ENCODE measurements at regions not wholly inside any gene's neighbourhood (a gene's known extent, or its start where the extent isn't known, plus 50 kb on each side); places are given as distances from the start of the nearest gene placed in this dataset.

DNA sequence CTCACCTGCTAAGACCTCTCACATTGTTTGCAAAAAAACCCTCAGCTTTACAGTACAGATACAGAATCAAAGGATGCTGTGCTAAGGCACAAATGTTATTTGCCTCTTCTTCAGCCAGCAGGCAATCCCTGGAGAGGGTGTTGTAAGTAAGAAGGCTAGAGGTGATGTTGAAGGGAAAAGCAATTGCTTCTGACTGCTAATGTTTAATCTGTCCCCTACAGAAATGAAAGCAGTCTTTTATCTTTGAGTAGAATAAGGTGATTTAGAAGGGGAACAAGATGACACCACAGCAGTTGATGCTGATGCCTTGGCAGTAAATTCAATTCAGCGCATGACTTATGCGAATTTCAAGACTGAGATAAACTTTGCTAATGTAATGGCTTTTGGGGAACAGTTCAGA is 1064.8 kb upstream of the IGFBP7 start:
- 89% methylated on average over 2 of the region's 2 CpGs for WGBS
- Histone ChIP-seq H3K4me2 (ENCODE audit: low read length, poor library complexity, severe bottlenecking) (no peak overlapping the region), H3K23ac (ENCODE audit: low read length in 2 of 2) (no peak overlapping the region), H3K27ac (ENCODE audit: low read length, poor library complexity, severe bottlenecking) (no peak overlapping the region), H4K91ac (ENCODE audit: low read length) (no peak overlapping the region), H3K9ac (ENCODE audit: low read length) (no peak overlapping the region), H2AFZ (ENCODE audit: low read depth, low read length) (no peak overlapping the region), H3K27me3 (ENCODE audit: control insufficient read depth in 1 of 2, insufficient read depth in 1 of 2, low read length in 2 of 2) (no peaks in the 10 kb centered on the region), H2BK120ac (ENCODE audit: low read depth, low read length) (no peak overlapping the region), H3K4ac (ENCODE audit: low read depth in 1 of 2, low read length in 2 of 2) (no peak overlapping the region), H3K4me1 (ENCODE audit: control insufficient read depth, insufficient read depth, low read depth, low read length) (no peaks in the 10 kb centered on the region), H3K79me1 (replicated peaks; ENCODE audit: low read length, poor library complexity, severe bottlenecking) (no peaks in the 10 kb centered on the region), H3K36me3 (ENCODE audit: control insufficient read depth in 1 of 2, insufficient read depth in 2 of 2, low read depth in 1 of 2, low read length in 2 of 2) (no peaks in the 10 kb centered on the region), H3K4me3 (ENCODE audit: insufficient read depth in 1 of 2, low read depth in 1 of 2, low read length in 2 of 2) (no peak overlapping the region), H3K14ac (ENCODE audit: low read length in 2 of 2) (no peak overlapping the region), H2BK12ac (ENCODE audit: low read length in 2 of 2) (no peak overlapping the region), H2AK5ac (ENCODE audit: low read length, severe bottlenecking) (no peak overlapping the region), H4K8ac (ENCODE audit: low read length) (no peak overlapping the region), H3K18ac (ENCODE audit: low read depth in 1 of 2, low read length in 2 of 2) (no peak overlapping the region), H3K9me3 (ENCODE audit: control insufficient read depth, low read length) (no peaks in the 10 kb centered on the region), H2BK15ac (ENCODE audit: low read depth, poor library complexity, severe bottlenecking) (no peak overlapping the region), H2BK5ac (ENCODE audit: low read depth, low read length, poor library complexity, severe bottlenecking) (no peak overlapping the region)
- no peak for DNase-seq

DNA sequence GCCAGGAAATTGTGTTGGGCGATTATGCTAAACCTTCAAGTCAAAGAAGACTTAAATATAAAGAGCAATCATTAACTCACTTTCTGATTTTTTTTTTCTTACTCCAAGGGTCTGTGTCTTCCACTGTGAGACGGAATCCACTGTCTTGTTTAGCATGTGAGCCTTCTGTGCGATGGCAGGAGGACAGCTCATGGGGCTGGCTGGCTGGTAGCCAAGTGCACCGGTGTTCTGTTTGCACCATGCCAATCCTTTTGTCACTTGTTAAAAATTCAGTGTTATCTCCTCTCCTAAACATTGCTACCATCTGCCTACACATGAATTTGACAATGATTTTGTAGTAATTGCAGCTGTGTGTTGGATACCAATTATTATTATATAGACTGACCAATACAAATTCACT is 1056.3 kb upstream of the IGFBP7 start:
- H3K9ac ChIP-seq (ENCODE audit: low read length) = no peak overlapping the region
- no peak overlapping the region for H3K4ac ChIP-seq (ENCODE audit: low read depth in 1 of 2, low read length in 2 of 2)
- H2BK5ac ChIP-seq (ENCODE audit: low read depth, low read length, poor library complexity, severe bottlenecking) = no peak overlapping the region
- WGBS = 92% methylated on average over 3 of the region's 4 CpGs
- no peak overlapping the region for H3K23ac ChIP-seq (ENCODE audit: low read length in 2 of 2)
- H2AFZ ChIP-seq (ENCODE audit: low read depth, low read length) = no peak overlapping the region
- H3K36me3 ChIP-seq (ENCODE audit: control insufficient read depth in 1 of 2, insufficient read depth in 2 of 2, low read depth in 1 of 2, low read length in 2 of 2) = no peaks in the 10 kb centered on the region
- no peak overlapping the region for H4K91ac ChIP-seq (ENCODE audit: low read length)
- DNase-seq = no peak
- H2BK120ac ChIP-seq (ENCODE audit: low read depth, low read length) = no peak overlapping the region
- H3K14ac ChIP-seq (ENCODE audit: low read length in 2 of 2) = no peak overlapping the region
- H3K4me1 ChIP-seq (ENCODE audit: control insufficient read depth, insufficient read depth, low read depth, low read length) = no peaks in the 10 kb centered on the region
- H2BK15ac ChIP-seq (ENCODE audit: low read depth, poor library complexity, severe bottlenecking) = no peak overlapping the region
- H3K79me1 ChIP-seq (replicated peaks; ENCODE audit: low read length, poor library complexity, severe bottlenecking) = no peaks in the 10 kb centered on the region
- H3K4me2 ChIP-seq (ENCODE audit: low read length, poor library complexity, severe bottlenecking) = no peak overlapping the region
- H3K18ac ChIP-seq (ENCODE audit: low read depth in 1 of 2, low read length in 2 of 2) = no peak overlapping the region
- no peak overlapping the region for H3K4me3 ChIP-seq (ENCODE audit: insufficient read depth in 1 of 2, low read depth in 1 of 2, low read length in 2 of 2)
- no peak overlapping the region for H2AK5ac ChIP-seq (ENCODE audit: low read length, severe bottlenecking)
- H3K9me3 ChIP-seq (ENCODE audit: control insufficient read depth, low read length) = no peaks in the 10 kb centered on the region
- H3K27ac ChIP-seq (ENCODE audit: low read length, poor library complexity, severe bottlenecking) = no peak overlapping the region
- no peak overlapping the region for H2BK12ac ChIP-seq (ENCODE audit: low read length in 2 of 2)
- H3K27me3 ChIP-seq (ENCODE audit: control insufficient read depth in 1 of 2, insufficient read depth in 1 of 2, low read length in 2 of 2) = no peaks in the 10 kb centered on the region
- H4K8ac ChIP-seq (ENCODE audit: low read length) = no peak overlapping the region

GRCh38 chr4:58163156-58163555 is 1053.0 kb upstream of the IGFBP7 start:
- H2BK5ac ChIP-seq (ENCODE audit: low read depth, low read length, poor library complexity, severe bottlenecking) = no peak overlapping the region
- no peak for DNase-seq
- H3K14ac ChIP-seq (ENCODE audit: low read length in 2 of 2) = no peak overlapping the region
- H2AFZ ChIP-seq (ENCODE audit: low read depth, low read length) = no peak overlapping the region
- no peak overlapping the region for H3K9ac ChIP-seq (ENCODE audit: low read length)
- H2BK120ac ChIP-seq (ENCODE audit: low read depth, low read length) = no peak overlapping the region
- H3K9me3 ChIP-seq (ENCODE audit: control insufficient read depth, low read length) = no peaks in the 10 kb centered on the region
- no peak overlapping the region for H2AK5ac ChIP-seq (ENCODE audit: low read length, severe bottlenecking)
- H3K4ac ChIP-seq (ENCODE audit: low read depth in 1 of 2, low read length in 2 of 2) = no peak overlapping the region
- no peak overlapping the region for H3K4me3 ChIP-seq (ENCODE audit: insufficient read depth in 1 of 2, low read depth in 1 of 2, low read length in 2 of 2)
- H3K27me3 ChIP-seq (ENCODE audit: control insufficient read depth in 1 of 2, insufficient read depth in 1 of 2, low read length in 2 of 2) = no peaks in the 10 kb centered on the region
- H3K18ac ChIP-seq (ENCODE audit: low read depth in 1 of 2, low read length in 2 of 2) = no peak overlapping the region
- no peak overlapping the region for H3K4me2 ChIP-seq (ENCODE audit: low read length, poor library complexity, severe bottlenecking)
- no peak overlapping the region for H2BK15ac ChIP-seq (ENCODE audit: low read depth, poor library complexity, severe bottlenecking)
- no peaks in the 10 kb centered on the region for H3K79me1 ChIP-seq (replicated peaks; ENCODE audit: low read length, poor library complexity, severe bottlenecking)
- H3K27ac ChIP-seq (ENCODE audit: low read length, poor library complexity, severe bottlenecking) = no peak overlapping the region
- WGBS = 48% methylated on average over 1 of the region's 2 CpGs
- H4K8ac ChIP-seq (ENCODE audit: low read length) = no peak overlapping the region
- H3K36me3 ChIP-seq (ENCODE audit: control insufficient read depth in 1 of 2, insufficient read depth in 2 of 2, low read depth in 1 of 2, low read length in 2 of 2) = no peaks in the 10 kb centered on the region
- no peak overlapping the region for H2BK12ac ChIP-seq (ENCODE audit: low read length in 2 of 2)
- no peak overlapping the region for H3K23ac ChIP-seq (ENCODE audit: low read length in 2 of 2)
- no peak overlapping the region for H4K91ac ChIP-seq (ENCODE audit: low read length)
- no peaks in the 10 kb centered on the region for H3K4me1 ChIP-seq (ENCODE audit: control insufficient read depth, insufficient read depth, low read depth, low read length)

GRCh38 chr4:58149404-58150085 is 1039.4 kb upstream of the IGFBP7 start:
- no peak overlapping the region for H2AFZ ChIP-seq (ENCODE audit: low read depth, low read length)
- no peak overlapping the region for H2BK15ac ChIP-seq (ENCODE audit: low read depth, poor library complexity, severe bottlenecking)
- H3K36me3 ChIP-seq (ENCODE audit: control insufficient read depth in 1 of 2, insufficient read depth in 2 of 2, low read depth in 1 of 2, low read length in 2 of 2) = no peaks in the 10 kb centered on the region
- H3K79me1 ChIP-seq (replicated peaks; ENCODE audit: low read length, poor library complexity, severe bottlenecking) = no peaks in the 10 kb centered on the region
- H3K18ac ChIP-seq (ENCODE audit: low read depth in 1 of 2, low read length in 2 of 2) = no peak overlapping the region
- H3K9ac ChIP-seq (ENCODE audit: low read length) = no peak overlapping the region
- H4K8ac ChIP-seq (ENCODE audit: low read length) = no peak overlapping the region
- no peak overlapping the region for H3K27ac ChIP-seq (ENCODE audit: low read length, poor library complexity, severe bottlenecking)
- DNase-seq = no peak
- H3K27me3 ChIP-seq (ENCODE audit: control insufficient read depth in 1 of 2, insufficient read depth in 1 of 2, low read length in 2 of 2) = no peaks in the 10 kb centered on the region
- H2AK5ac ChIP-seq (ENCODE audit: low read length, severe bottlenecking) = no peak overlapping the region
- no peak overlapping the region for H3K4me3 ChIP-seq (ENCODE audit: insufficient read depth in 1 of 2, low read depth in 1 of 2, low read length in 2 of 2)
- no peak overlapping the region for H2BK120ac ChIP-seq (ENCODE audit: low read depth, low read length)
- no peak overlapping the region for H3K4me2 ChIP-seq (ENCODE audit: low read length, poor library complexity, severe bottlenecking)
- no peak overlapping the region for H3K14ac ChIP-seq (ENCODE audit: low read length in 2 of 2)
- no peaks in the 10 kb centered on the region for H3K4me1 ChIP-seq (ENCODE audit: control insufficient read depth, insufficient read depth, low read depth, low read length)
- WGBS = 85% methylated on average over 17 of the region's 17 CpGs
- H3K23ac ChIP-seq (ENCODE audit: low read length in 2 of 2) = no peak overlapping the region
- no peaks in the 10 kb centered on the region for H3K9me3 ChIP-seq (ENCODE audit: control insufficient read depth, low read length)
- H2BK12ac ChIP-seq (ENCODE audit: low read length in 2 of 2) = no peak overlapping the region
- H4K91ac ChIP-seq (ENCODE audit: low read length) = no peak overlapping the region
- no peak overlapping the region for H3K4ac ChIP-seq (ENCODE audit: low read depth in 1 of 2, low read length in 2 of 2)
- no peak overlapping the region for H2BK5ac ChIP-seq (ENCODE audit: low read depth, low read length, poor library complexity, severe bottlenecking)

All from mesenchymal stem cell (in vitro differentiated cells and primary cell).